ENCODE measurements at regions not wholly inside any gene's neighbourhood (a gene's known extent, or its start where the extent isn't known, plus 50 kb on each side); places are given as distances from the start of the nearest gene placed in this dataset.

- H3K9me3 ChIP-seq: no peaks in the 10 kb centered on the region
- no peaks in the 10 kb centered on the region for H3K4me1 ChIP-seq
- H3K36me3 ChIP-seq: no peaks in the 10 kb centered on the region
- H3K4me3 ChIP-seq: no peak overlapping the region
- no peak overlapping the region for H3K27ac ChIP-seq
- DNase-seq (ENCODE audit: extremely low spot score in 2 of 2): no peak
- intact Hi-C loops (cut with DNase I): no loop called here
- no peaks in the 10 kb centered on the region for H3K27me3 ChIP-seq
- TF ChIP-seq CTCF (IDR thresholded peaks at IDR 0.05) (no peak), POLR2AphosphoS5 (IDR thresholded peaks at IDR 0.05; ENCODE audit: insufficient read depth in 1 of 2, low read depth in 1 of 2) (no peak), POLR2A (IDR thresholded peaks at IDR 0.05) (no peak)
These were observed 85.4 kb upstream of the PLXNC1 start for GRCh38 chr12:94062796-94063635.

GRCh38 chr12:94070520-94070919 lies 77.9 kb upstream of the PLXNC1 start:
- Histone ChIP-seq H3K4me1 (peaks cover 14% of the 10 kb centered on the region), H3K27me3 (no peaks in the 10 kb centered on the region), H3K36me3 (no peaks in the 10 kb centered on the region), H3K4me3 (no peak overlapping the region), H3K9me3 (no peaks in the 10 kb centered on the region), H3K27ac (no peak overlapping the region)
- no peak for DNase-seq (ENCODE audit: extremely low spot score in 2 of 2)
- TF ChIP-seq CTCF (IDR thresholded peaks at IDR 0.05): no peak
- TF ChIP-seq POLR2A (IDR thresholded peaks at IDR 0.05): no peak
- no peak for TF ChIP-seq POLR2AphosphoS5 (IDR thresholded peaks at IDR 0.05; ENCODE audit: insufficient read depth in 1 of 2, low read depth in 1 of 2)
- intact Hi-C loops (cut with DNase I): loop anchor here (10.0 kb wide), 1 partner anchor 306 kb away; no protein-coding TSS in a partner anchor

- H3K27me3 ChIP-seq: no peaks in the 10 kb centered on the region
- no peaks in the 10 kb centered on the region for H3K9me3 ChIP-seq
- DNase-seq (ENCODE audit: extremely low spot score in 2 of 2): no peak
- TF ChIP-seq CTCF (IDR thresholded peaks at IDR 0.05): no peak
- TF ChIP-seq POLR2A (IDR thresholded peaks at IDR 0.05): no peak
- TF ChIP-seq POLR2AphosphoS5 (IDR thresholded peaks at IDR 0.05; ENCODE audit: insufficient read depth in 1 of 2, low read depth in 1 of 2): no peak
- no peak overlapping the region for H3K27ac ChIP-seq
- peaks cover 16% of the 10 kb centered on the region for H3K4me1 ChIP-seq
- no peak overlapping the region for H3K4me3 ChIP-seq
- no peaks in the 10 kb centered on the region for H3K36me3 ChIP-seq
- intact Hi-C loops (cut with DNase I): loop anchor here (10.0 kb wide), 1 partner anchor 306 kb away; no protein-coding TSS in a partner anchor
These were observed 77.1 kb upstream of the PLXNC1 start for GRCh38 chr12:94071258-94071657.

- intact Hi-C loops (cut with DNase I): loop anchor here (10.0 kb wide), 1 partner anchor 309 kb away; no protein-coding TSS in a partner anchor
- no peaks in the 10 kb centered on the region for H3K27me3 ChIP-seq
These were observed 74.8 kb upstream of the PLXNC1 start for GRCh38 chr12:94073441-94074051.

More at GRCh38 chr12:94073441-94074051, 74.8 kb upstream of the PLXNC1 start:
- Histone ChIP-seq H3K9me3 (no peaks in the 10 kb centered on the region), H3K36me3 (no peaks in the 10 kb centered on the region), H3K27ac (peak overlapping the region; percentile 80), H3K4me3 (no peak overlapping the region), H3K4me1 (peaks cover 16% of the 10 kb centered on the region)
- no peak for TF ChIP-seq CTCF (IDR thresholded peaks at IDR 0.05)
- TF ChIP-seq POLR2AphosphoS5 (IDR thresholded peaks at IDR 0.05; ENCODE audit: insufficient read depth in 1 of 2, low read depth in 1 of 2): no peak
- TF ChIP-seq POLR2A (IDR thresholded peaks at IDR 0.05): no peak
- no peak for DNase-seq (ENCODE audit: extremely low spot score in 2 of 2)
